HG03469 (cell line): ENCODE measurements at regions not wholly inside any gene's neighbourhood (a gene's known extent, or its start where the extent isn't known, plus 50 kb on each side); places are given as distances from the start of the nearest gene placed in this dataset.
"Not testable (repeated sequence)": the region's sequence is repeated elsewhere in the genome, so short reads cannot be mapped to it uniquely, and the experiment has no call there.

Source experiments
- ATAC-seq: cut with Tn5 transposase; IDR thresholded peaks from one replicate; pipeline ENCODE4 v1.9.1; 2021; ENCODE audit warnings: mild to moderate bottlenecking, moderate library complexity, moderate number of reproducible peaks; ENCODE audit not compliant: unreplicated experiment

DNA sequence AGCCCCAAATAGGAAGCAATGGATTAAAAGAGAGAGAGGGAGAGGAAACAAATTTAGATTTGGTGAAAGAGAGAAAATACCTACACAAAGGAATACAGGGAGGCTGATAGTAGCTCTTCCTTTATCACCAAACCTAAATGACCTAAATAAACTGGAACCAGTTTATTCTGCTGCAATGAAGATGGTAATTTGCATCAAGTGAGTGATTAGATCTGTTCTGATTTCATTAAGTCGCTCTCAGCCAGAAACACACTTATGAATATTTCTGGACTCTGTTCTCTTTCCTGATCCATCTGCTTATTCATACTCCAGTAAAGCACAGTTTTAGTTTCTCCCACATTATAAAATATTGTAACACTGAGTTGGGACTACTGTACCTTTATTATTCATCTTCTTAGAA lies 83.4 kb upstream of the BMP5 start:
- no peak for ATAC-seq

DNA sequence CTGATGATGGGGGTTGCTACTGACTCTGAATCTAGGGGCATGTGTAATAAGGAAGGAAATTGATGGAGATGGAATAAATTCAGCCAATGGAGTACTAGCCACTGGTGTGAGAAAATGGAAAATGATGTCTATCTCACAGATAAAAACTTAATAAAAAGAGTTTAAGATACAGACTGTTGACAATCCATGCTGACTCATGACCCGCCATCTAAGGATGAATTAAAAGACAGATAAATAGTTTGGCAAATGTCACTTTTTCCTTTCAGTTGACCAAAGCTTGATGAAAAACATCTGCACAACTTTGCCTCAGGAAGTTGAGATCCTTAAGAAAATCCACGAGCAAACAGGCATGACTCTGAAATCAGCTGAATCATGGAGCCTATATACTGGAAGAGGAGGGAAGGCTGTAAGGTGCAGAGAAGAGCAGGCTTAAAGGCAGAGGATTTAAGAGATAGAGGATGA lies 82.6 kb upstream of the BMP5 start:
- ATAC-seq = no peak

DNA sequence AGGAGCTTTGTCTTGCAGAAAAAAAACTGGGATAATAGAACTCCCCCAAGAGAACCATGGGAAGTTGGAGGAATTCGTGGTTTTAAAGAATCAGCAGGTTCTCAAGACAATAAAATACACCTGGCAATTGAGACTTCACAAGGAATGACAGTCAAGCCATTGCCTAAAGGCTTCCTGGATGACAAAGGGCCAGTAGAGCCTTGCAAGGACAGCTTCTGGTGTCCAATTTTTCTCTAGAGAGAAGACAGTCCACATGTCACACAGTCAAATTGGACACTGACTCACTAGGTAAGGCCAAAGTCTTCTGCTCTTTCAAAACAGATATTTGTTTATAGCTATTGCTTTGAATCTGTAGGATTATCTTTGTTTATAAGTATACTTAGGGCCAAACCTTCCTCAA lies 80.3 kb upstream of the BMP5 start:
- no peak for ATAC-seq

DNA sequence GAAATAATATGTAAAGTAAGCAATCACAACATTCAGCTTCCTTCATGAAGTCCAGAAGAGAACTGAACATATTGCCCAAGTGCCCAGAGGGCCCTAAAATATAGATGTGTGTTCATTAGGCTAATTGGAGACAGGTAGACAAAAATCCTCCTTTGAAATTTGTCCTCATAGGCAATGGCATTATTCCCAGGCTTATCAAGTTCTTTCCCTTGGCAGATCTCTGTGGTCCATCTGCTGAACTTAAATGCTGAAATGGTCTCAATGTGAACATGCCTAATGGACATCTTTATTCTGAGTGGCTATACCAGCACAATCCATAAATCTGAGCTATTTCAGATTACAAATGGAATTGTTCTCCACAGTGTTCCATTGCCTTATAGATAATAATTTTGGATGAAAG lies 79.0 kb upstream of the BMP5 start:
- no peak for ATAC-seq

GRCh38 chr6:55953335-55953734 lies 77.9 kb upstream of the BMP5 start:
- no peak for ATAC-seq

DNA sequence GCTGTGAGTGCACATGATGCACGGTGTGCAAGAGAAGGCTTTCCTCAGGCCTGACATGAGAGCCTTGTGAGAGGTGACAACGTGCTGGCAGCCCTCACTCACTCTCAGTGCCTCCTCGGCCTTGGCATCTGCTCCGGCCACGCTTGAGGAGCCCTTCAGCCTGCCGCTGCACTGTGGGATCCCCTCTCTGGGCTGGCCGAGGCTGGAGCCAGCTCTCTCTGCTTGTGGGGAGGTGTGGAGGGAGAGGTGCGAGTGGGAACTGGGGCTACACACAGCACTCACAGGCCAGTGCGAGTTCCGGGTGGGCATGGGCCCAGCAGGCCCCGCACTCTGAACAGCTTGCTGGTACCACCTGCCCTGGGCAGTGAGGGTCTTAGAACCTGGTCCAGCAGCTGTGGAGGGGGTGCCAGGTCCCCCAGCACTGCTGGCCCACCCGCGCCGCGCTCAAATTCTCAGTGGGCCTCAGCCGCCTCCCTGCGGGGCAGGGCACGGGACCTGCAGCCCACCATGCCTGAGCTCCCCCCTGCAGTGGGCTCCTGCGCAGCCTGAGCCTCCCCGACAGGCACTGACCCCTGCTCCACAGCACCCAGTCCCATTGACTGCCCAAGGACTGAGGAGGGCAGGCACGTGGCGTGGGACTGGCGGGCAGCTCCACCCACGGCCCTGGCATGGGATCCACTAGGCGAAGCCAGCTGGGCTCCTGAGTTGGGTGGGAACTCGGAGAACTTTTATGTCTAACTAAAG lies 74.9 kb upstream of the BMP5 start:
- no peak for ATAC-seq

DNA sequence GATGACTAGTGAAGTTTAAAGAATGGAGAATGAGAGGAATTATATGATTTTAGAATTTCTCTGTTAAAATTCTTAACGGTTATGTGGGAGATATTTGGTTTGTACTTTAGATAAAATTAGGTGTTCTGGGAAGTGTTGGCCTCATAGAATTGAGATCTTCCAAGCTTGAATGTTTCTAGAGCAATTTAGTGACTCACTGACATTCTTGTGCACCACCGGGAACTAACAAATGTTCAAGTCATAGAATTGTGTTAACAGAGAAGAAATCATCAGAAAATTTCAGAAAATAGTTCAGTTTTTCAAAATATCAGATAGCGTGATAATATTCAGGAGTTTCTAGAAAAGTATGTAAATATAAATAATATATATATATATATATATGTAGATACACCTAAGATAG lies 67.9 kb upstream of the BMP5 start:
- ATAC-seq = no peak

GRCh38 chr6:55941702-55942101 lies 66.3 kb upstream of the BMP5 start:
- no peak for ATAC-seq

- no peak for ATAC-seq
These were observed 62.7 kb upstream of the BMP5 start for GRCh38 chr6:55937951-55938690.

DNA sequence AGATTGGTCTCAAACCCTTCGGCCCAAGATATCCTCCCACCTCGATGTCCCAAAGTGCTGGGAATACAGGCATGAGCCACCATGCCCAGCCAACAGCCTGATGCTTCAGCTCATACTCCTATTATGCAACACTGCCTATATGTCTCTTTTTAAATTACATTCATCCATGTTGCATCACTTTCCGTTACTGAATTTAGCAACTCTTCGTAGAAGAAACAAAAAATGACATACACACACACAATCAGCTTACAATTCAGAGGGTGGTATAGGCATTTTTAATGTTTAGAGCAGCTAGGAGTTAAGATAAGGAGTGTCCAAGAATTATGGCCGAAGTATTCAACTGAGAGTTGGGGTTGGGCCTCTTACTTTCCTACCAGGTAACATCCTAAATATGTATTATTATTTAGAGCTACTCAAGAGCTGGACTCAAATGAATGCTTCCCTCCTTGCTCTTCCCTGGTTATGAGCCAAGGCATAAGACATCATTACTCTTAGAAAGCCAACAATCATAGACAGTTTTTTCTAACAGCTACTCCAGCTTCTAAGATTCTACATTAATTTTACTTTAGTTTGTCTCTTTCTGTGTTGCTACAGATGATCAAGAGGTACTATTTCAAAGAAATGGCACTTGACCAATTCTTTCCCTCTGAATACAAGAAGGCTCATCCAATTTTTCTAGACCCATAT lies 62.0 kb upstream of the BMP5 start:
- no peak for ATAC-seq

DNA sequence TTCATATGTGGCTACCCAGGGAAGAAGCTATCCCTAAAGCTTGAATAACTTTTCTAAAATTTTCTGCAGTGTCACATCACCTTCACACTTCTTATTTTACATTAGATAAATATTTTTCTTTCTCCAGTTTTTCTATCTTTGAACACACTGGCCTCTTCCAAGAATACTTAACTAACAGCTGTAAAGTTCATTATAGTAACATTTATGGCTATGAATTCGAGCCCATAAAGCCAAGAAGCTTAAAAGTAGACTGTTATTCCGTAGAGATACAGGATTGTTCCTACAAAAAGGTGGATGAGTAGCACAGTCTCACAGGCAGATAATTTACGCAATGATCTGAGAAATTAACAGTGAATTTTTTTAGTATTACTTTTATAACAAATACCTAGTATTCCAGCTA lies 55.7 kb upstream of the BMP5 start:
- no peak for ATAC-seq

DNA sequence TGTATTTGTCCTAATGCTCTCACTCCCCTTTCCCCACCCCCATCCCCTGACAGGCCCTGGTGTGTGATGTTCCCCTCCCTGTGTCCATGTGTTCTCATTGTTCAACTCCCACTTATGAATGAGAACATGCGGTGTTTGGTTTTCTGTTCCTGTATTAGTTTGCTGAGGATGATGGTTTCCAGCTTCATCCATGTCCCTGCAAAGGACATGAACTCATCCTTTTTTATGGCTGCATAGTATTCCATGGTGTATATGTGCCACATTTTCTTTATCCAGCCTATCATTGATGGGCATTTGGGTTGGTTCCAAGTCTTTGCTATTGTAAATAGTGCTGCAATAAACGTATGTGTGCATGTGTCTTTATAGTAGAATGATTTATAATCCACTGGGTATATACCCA lies 52.3 kb upstream of the BMP5 start:
- ATAC-seq = not testable (repeated sequence)

- no peak for ATAC-seq
These were observed 49.9 kb upstream of the BMP5 start for GRCh38 chr6:55925292-55925691.
